Activated CD8-positive, alpha-beta T cell treated with anti-CD3 and anti-CD28 coated beads for 36 hours (primary cell): ENCODE measurements at regions not wholly inside any gene's neighbourhood (a gene's known extent, or its start where the extent isn't known, plus 50 kb on each side); places are given as distances from the start of the nearest gene placed in this dataset.

Experiments
- ATAC-seq: fragments of 200-7000 bp; cut with Tn5 transposase; one replicate; pipeline ENCODE4 v1.10.0; 2021; ENCODE audit warnings: mild to moderate bottlenecking, moderate library complexity
- CTCF ChIA-PET: fragments of 350-600 bp; sonication (Branson Sonifier 250); formaldehyde crosslinking; loops from one replicate; lab custom pipeline; 2021; ENCODE audit warnings: antibody characterized with exemption; lab: Charles Lee
- POLR2A ChIA-PET: fragments of 350-600 bp; sonication (Branson Sonifier 250); formaldehyde crosslinking; loops from one replicate; lab custom pipeline; 2021; ENCODE audit warnings: antibody characterized with exemption; lab: Charles Lee
- DNase-seq: peaks from one replicate; pipeline ENCODE4 v3.0.0-alpha.2; 2020
- H3K27ac Mint-ChIP-seq: one replicate; pipeline ENCODE4 v1.8.0; 2021; ENCODE audit warnings: mild to moderate bottlenecking, mixed read lengths
- H3K27me3 Mint-ChIP-seq: one replicate; pipeline ENCODE4 v1.8.0; 2021; ENCODE audit warnings: mixed read lengths
- H3K36me3 Mint-ChIP-seq: one replicate; pipeline ENCODE4 v1.8.0; 2021; ENCODE audit warnings: low read depth, mixed read lengths
- H3K4me1 Mint-ChIP-seq: one replicate; pipeline ENCODE4 v1.8.0; 2021; ENCODE audit warnings: low read depth, mixed read lengths
- H3K4me3 Mint-ChIP-seq: one replicate; pipeline ENCODE4 v1.8.0; 2021; ENCODE audit warnings: mild to moderate bottlenecking, moderate library complexity, mixed read lengths
- H3K9me3 Mint-ChIP-seq: one replicate; pipeline ENCODE4 v1.8.0; 2021; ENCODE audit warnings: mixed read lengths
- CTCF ChIP-seq: fragments of 200-600 bp; IDR thresholded peaks from one replicate; pipeline ENCODE4 v1.8.0; 2022; ENCODE audit warnings: antibody characterized with exemption, mild to moderate bottlenecking
- intact Hi-C: fragments of 100-400 bp; cut with micrococcal nuclease; formaldehyde crosslinking; loops from one replicate; pipeline ENCODE4 v1.10.0; 2022

GRCh38 chr17:77344038-77344437 lies 203.3 kb downstream of the SEC14L1 start:
- DNase-seq, result no peak
- ChIA-PET POLR2A (no interaction called here), CTCF (no interaction called here)
- no peak overlapping the region for H3K4me3 Mint-ChIP-seq
- H3K4me1 Mint-ChIP-seq, result peaks cover 42% of the 10 kb centered on the region
- no peak overlapping the region for H3K27ac Mint-ChIP-seq
- H3K9me3 Mint-ChIP-seq, result no peaks in the 10 kb centered on the region
- no peak for ATAC-seq
- intact Hi-C loops, result no loop called here
- no peaks in the 10 kb centered on the region for H3K27me3 Mint-ChIP-seq
- H3K36me3 Mint-ChIP-seq, result no peaks in the 10 kb centered on the region
- no peak for TF ChIP-seq CTCF

GRCh38 chr17:77345260-77345910 lies 204.6 kb downstream of the SEC14L1 start:
- no peaks in the 10 kb centered on the region for H3K9me3 Mint-ChIP-seq
- ATAC-seq (no peak), DNase-seq (no peak)
- POLR2A ChIA-PET, result interaction anchor here (0.9 to 1.6 kb wide), 3 partner anchors 13 to 433 kb away, joined by 3 to 6 read pairs (median 4); no protein-coding TSS in a partner anchor
- intact Hi-C loops, result no loop called here
- CTCF ChIA-PET, result interaction anchor here (1.2 to 1.4 kb wide), 4 partner anchors 9 to 149 kb away, joined by 3 to 8 read pairs (median 4); no protein-coding TSS in a partner anchor
- H3K4me3 Mint-ChIP-seq, result no peak overlapping the region
- TF ChIP-seq CTCF, result no peak
- no peaks in the 10 kb centered on the region for H3K36me3 Mint-ChIP-seq
- peaks cover 41% of the 10 kb centered on the region for H3K4me1 Mint-ChIP-seq
- no peaks in the 10 kb centered on the region for H3K27me3 Mint-ChIP-seq
- no peak overlapping the region for H3K27ac Mint-ChIP-seq

- H3K27ac Mint-ChIP-seq, result no peak overlapping the region
- CTCF ChIA-PET, result interaction anchor here (1.2 to 1.4 kb wide), 3 partner anchors 8 to 54 kb away, joined by 3 to 8 read pairs (median 4); no protein-coding TSS in a partner anchor
- no peaks in the 10 kb centered on the region for H3K36me3 Mint-ChIP-seq
- peaks cover 39% of the 10 kb centered on the region for H3K4me1 Mint-ChIP-seq
- no peaks in the 10 kb centered on the region for H3K9me3 Mint-ChIP-seq
- POLR2A ChIA-PET, result interaction anchor here (0.6 to 1.8 kb wide), 4 partner anchors 10 to 42 kb away, joined by 3 to 6 read pairs (median 5); no protein-coding TSS in a partner anchor
- DNase-seq (no peak), ATAC-seq (no peak)
- H3K27me3 Mint-ChIP-seq, result no peaks in the 10 kb centered on the region
- no peak for TF ChIP-seq CTCF
- H3K4me3 Mint-ChIP-seq, result no peak overlapping the region
- intact Hi-C loops, result no loop called here
These were observed 206.0 kb downstream of the SEC14L1 start for GRCh38 chr17:77346765-77347164.

- Mint-ChIP-seq H3K4me3 (no peak overlapping the region), H3K36me3 (no peaks in the 10 kb centered on the region), H3K4me1 (peaks cover 36% of the 10 kb centered on the region), H3K27ac (no peak overlapping the region), H3K9me3 (no peaks in the 10 kb centered on the region), H3K27me3 (no peaks in the 10 kb centered on the region)
- intact Hi-C loops, result no loop called here
- ATAC-seq, result no peak
- ChIA-PET POLR2A (interaction anchor here (0.6 to 1.8 kb wide), 3 partner anchors 10 to 114 kb away, joined by 3 to 6 read pairs (median 3); no protein-coding TSS in a partner anchor), CTCF (no interaction called here)
- DNase-seq, result no peak
- TF ChIP-seq CTCF, result no peak
These were observed 206.8 kb downstream of the SEC14L1 start for GRCh38 chr17:77347544-77347943.
